ENCODE measurements at regions not wholly inside any gene's neighbourhood (a gene's known extent, or its start where the extent isn't known, plus 50 kb on each side); places are given as distances from the start of the nearest gene placed in this dataset.

DNA sequence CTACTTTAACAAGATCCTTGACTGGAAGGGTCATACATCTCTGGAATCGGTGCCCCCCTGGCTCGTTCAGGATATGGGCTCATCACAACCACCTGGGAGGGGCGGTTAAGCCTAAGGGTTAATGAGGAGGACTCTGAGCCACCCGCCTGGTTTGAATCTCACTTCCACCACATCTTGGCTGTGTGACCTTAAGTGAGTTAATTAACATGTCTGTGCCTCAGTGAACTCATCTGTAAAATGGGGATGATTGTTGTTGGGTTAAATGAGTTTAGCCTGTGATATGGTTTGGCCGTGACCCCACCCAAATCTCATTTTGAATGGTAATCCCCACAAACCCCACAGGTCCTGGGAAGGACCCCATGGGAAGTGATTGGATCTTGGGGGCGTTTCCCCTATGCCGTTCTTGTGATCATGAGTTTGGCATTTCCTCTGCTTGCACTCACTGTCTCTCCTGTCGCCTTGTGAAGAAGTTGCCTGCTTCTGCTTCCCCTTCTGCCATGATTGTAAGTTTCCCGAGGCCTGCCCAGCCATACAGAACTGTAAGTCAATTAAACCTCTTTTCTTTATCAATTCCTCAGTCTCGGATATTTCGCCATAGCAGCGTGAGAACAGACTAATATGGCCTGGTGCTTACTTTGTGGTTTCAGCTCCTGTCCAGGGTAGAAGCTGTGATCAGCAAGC is 214.0 kb upstream of the CIBAR2 start:
- no peak for DNase-seq (ENCODE audit: low spot score)

- DNase-seq (ENCODE audit: low spot score), result no peak
Observed at GRCh38 chr16:85326794-85327181, 214.5 kb upstream of the CIBAR2 start.

DNA sequence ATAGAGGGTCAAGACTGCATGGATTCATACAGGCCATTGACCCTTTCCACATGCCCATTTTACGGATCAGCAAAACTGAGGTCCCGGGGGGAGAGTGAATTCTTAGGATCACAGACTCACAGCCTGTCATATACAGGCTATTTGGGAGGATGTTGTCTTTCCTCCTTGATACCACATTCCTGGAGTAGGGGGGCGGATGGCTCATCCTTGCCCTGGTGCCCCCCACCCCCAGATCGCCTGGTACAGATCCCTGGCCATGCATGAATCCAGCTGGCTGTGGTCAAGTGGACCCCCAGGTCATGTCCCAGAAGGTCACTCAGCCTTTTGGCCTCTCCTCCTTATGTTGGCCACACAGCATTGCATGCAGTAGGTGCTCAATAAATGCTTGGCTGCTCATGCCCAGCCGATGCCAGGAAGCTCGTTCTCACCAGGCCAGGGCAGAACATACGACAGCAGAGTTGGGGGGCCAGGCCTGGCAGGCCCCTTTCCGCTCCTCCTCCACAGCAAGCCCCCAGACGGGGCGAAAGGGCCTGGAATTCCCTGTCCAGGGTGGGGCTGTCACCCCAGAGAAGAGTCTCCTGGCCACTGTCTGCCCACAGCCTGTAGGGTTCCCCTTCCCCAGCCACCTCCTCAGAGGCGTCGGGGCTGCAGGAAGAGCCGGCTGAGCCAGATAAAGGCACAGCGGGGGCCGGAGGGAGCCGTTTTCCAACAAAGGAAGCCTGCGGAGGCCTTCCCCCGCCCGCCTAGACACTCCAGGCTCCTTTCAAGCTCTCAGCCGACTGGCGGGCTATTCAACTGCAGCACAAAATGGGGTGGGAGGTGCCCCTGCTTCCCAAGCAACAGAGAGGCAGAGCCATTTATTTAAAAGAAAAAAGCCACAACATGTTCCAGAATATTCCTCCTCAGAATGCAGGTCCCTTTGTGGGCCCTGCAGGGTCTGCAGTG is 215.7 kb upstream of the CIBAR2 start:
- peak; percentile 66 for DNase-seq (ENCODE audit: low spot score)

DNA sequence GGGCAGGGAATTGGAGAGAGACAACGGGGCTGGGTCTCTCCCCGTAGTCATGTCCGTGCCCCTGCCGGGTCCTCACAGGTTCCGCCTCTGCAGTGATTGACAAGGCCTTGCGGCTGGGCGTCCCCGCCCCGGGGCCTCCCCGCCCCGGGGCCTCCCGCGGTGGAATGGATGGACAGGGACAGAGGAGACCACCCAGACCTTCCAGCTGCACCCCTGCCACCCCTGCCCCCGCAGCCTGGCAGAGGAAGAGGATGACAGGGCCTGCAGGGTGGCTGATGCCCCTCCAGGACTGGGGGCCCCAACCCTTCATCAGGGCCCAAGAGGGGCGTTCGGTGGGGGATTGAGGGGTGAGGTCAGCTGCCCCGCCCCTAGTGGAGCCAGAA is 216.4 kb upstream of the CIBAR2 start:
- DNase-seq (ENCODE audit: low spot score), result no peak

DNA sequence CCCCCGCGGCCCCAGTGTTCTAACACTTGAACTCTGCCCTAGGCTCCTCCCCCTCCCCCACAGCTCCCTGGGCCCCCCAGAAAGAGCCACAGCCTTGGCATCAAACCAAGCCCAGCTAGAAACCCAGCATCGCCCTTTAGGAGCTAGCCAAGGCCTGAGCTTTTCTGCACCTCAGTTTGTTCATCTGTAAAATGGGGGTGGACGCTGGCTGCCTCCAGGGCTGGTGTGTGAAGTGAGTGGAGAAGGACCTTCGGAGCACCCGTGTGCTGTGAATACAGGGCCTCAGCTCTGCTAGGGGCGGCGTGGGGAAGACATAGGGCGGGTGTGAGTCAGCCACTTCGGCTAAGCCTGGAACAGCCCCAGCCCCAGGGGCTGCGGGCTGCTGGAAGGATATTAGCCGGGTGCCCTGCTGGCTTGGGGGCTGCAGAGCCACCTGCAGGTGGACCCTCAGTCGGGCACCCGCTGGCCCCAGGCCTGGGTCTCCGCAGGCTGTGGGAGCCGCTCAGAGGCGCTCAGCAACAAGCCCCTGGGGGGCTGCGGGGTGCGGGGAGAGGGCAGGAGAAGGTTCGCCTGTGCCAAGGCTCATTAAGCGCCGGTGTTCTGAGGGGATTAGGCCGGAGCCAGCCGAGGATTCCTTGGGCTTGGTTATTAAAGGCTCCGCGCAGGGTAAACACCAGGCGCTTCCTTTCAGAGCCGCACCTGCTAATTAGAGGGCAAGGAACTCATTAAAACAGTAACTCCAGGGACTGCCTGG is 217.0 kb upstream of the CIBAR2 start:
- DNase-seq (ENCODE audit: low spot score), result peak; percentile 55

DNA sequence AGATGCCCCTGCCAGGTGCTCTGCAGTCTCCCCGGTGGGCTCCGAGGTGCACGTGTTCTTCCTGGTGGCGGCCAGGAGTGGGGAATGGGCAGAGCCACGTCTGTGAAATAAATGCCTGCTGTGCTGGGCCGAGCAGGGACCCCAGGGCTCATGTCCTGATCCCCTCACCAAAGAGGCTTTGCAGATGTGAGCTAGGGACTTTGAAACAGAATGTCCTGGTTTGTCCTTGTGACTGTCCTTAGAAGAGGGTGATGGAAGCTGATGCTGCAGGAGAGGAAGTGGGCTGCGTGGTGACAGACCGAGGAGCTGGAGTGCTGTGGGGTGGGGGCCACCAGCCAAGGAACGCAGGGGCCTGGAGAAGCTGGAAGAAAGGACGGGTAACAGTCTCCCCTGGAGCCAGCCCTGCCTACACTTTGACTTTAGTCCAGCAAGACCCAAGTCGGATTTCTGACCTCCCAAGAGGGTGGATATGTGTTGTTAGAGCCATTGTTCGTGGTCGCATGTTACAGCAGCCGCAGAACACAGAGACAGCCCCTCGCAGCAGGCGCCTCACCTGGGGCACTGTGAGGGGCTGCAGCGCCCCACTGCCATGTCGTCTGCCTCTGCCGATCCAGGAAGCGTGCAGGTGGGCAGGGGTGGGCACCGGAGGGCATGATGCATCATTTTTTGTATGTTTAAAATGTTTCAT is 217.9 kb upstream of the CIBAR2 start:
- no peak for DNase-seq (ENCODE audit: low spot score)

DNA sequence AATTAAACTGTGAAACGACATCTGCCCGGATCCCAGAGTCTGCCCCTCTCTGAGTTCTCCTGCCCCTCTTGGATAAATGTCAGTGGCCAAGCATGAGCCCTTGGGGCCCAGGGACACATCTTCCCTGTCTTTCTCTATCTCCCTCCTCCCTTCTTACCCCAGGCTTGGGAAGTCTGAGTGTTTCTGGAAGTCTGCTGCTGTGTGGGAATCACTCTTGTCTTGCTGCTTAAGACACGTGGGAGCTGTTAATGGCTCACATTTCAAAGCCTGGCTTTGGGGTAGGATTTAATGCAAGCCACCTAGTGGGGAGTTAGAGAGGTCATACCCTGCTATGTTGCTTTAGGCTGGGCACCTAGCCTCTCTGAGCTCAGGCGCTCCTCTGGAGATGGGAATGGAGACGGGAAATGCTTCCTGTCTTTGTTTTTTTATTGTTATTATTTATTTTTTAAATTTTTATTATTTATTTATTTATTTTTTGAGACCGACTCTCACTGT is 218.5 kb upstream of the CIBAR2 start:
- DNase-seq (ENCODE audit: low spot score), result peak; percentile 85

DNA sequence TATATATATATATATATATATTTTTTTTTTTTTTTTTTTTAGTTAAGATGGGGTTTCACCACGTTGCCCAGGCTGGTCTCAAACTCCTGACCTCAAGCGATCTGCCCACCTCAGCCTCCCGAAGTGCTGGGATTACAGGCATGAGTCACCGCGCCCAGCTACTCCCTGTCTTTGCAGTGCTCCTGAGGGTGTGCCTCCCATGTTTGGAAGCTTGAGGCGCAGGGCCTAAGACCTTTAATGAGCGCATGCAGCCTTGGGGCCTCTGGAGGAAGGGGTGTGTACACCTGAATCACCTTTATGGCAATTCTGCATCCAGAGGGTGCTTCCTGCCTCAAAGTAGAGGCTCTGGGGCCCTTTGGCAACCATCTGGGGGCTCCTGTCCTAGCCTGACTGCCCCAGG is 219.4 kb upstream of the CIBAR2 start:
- no peak for DNase-seq (ENCODE audit: low spot score)

DNA sequence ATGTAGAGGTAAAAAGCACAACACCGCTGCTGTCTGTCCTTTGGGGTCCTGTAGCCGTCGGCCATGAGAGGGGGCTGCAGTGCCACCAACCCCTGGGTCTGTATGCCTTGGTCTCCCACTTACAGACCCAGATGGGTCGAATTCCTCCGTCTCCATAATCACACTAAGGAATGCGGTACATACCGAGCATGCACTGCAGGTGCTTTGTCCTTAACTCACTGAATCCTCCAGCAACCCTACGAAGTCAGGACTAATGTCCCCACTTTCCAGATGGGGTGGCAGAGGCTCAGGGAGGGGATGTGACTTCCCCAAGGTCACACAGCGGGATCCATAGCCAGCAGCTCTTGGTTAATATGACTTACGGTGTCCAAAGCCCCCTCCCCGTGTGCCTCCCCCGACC is 219.9 kb upstream of the CIBAR2 start:
- no peak for DNase-seq (ENCODE audit: low spot score)

DNA sequence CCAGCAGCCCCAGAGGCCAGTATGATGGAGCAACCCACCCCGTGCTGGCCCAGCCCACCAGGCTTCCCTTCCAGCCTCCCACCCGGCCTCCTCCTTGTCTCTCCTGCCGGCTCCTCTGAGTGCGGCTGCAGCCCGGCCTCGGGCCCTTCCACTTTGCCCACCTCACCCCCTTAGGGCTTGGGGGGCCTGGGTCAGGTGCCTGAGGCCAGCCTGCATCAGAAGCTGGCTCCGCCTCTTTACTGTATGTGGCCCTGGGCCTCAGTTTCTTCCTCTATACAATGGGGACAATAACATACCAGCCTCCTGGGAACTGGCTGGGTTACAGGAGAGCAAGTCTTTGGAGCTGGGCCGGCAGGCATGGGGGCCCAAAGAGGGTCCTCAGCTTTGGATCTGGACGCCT is 221.1 kb upstream of the CIBAR2 start:
- no peak for DNase-seq (ENCODE audit: low spot score)

GRCh38 chr16:85333744-85334640 is 221.7 kb upstream of the CIBAR2 start:
- DNase-seq (ENCODE audit: low spot score), result no peak

DNA sequence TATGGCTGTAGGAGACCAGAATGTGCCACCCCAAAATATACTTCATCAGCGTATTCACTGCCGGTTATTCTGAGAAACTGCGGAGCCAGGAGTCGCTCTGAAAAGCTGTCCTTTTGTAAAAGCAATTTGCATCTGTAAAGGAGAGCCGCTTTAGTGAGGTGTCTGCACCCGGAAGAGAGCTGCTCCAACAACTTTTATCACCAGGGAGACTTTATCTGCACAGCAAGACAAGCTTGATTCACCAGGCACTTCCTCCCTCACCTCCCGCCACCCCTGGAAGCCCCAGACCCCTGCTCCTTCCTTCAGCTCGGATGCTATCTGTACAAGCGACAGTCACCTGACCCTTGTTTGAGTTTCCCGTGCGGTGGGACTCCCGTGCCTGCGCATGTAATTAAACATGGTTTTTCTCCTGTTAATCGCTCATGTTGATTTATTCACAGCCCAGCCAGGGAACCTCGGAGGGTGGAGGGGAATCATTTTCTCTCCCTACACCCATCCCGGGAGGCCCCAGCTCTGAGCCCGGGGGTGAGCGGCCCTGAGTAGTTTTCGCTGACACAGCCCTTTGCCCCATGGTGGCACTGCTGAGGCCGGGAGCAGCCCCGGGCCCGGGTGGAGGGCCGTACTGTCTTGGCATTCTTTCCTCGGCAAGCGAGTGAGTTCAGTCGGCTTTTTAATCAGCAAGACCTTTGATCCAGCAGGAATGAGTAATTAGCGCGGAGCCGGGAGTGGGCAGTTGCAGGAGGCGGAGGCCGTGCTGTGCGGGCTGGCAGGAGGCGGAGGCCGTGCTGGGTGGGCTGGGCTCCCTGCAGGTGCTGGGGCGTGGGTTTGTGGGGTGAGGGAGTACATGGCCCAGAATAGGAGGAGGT is 222.7 kb upstream of the CIBAR2 start:
- DNase-seq (ENCODE audit: low spot score), result no peak

- no peak for DNase-seq (ENCODE audit: low spot score)
Observed at GRCh38 chr16:85335584-85336491, 223.6 kb upstream of the CIBAR2 start.

GRCh38 chr16:85337910-85338637 is 225.8 kb upstream of the CIBAR2 start:
- no peak for DNase-seq (ENCODE audit: low spot score)

DNA sequence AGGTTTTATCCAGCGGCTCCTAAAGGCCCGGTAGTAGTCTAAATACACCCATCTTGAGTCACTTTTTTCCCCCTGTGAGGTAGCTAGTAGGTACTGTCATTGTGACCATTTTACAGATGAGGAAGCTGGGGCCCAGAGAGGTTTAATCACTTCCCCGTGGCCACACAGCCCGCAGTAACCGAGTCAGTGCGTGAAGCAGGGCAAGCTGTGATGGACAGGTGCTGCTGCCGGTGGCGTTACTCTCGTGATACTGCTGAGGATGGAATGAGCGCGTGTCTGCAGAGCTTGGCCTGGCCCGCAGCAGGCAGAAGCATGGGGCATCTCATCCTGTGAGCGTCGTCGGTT is 226.3 kb upstream of the CIBAR2 start:
- no peak for DNase-seq (ENCODE audit: low spot score)

DNA sequence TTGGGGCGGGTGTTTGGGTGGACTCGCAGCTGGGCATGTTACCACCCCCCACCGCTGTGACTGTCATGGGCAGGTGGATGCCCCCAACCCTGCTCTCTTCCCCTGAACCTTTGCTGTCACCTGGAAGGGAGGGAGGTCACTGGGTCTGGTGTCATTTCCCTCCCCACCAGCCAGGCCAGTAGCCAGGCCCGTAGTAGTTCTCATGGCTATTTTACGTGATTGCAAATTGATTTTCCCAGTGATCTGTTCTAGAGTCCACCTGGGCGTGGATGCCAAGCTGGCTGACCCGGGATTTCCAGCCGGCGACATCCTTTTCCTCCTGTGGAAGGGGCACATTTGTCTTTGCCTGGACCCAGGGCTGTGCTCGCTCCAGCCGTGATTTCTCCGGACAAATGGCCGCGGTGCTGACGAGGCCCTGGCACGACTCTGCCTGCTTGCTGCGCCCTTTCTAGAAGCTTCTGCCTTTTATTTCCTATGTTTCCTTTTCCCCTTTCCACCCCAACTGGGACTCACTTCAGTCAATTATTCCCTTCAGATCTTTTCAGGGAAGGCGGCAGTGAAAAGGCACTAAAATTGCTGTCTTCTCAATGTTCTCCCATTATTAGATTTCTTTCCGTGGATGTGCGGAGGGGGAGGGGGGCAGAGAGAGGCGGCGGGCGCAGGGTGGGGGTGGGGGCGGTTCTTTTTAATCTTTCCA is 226.9 kb upstream of the CIBAR2 start:
- no peak for DNase-seq (ENCODE audit: low spot score)

DNA sequence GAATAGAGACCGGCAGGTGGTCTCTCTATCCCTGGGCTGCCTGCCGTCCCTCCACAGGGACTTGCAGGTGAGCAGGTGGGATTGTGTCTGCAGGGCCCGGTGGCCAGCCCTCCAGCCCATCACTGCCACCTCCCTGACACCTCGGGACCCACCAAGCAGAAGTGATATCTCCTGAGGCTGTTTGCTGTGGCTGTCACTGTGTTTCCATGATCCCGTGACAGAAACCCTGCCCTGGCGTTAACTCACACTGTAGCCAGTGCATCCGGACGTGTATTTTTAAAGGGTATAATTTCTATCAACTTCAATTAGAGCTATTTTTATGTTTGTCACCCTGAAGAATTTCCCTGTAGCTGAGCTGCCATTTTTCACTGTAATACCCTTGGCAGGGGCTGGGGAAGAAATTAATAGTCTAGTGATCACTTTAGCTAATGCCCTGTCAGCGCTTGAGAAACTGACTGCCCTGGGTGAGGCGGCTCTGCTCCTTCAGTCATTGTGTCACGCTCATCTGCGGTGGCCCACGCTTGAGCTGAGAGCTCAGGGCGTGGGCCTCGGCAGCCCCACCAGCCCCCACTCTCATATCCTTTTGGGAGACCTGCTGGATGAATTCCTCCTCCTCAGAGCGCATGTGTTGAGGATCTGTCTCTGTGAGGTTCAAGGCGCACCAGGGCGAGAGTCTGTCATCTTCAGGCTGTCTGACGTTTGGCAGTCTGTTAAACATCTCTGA is 229.9 kb upstream of the CIBAR2 start:
- DNase-seq (ENCODE audit: low spot score), result no peak
